CD4-positive, alpha-beta T cell (primary cell): ENCODE measurements at regions not wholly inside any gene's neighbourhood (a gene's known extent, or its start where the extent isn't known, plus 50 kb on each side); places are given as distances from the start of the nearest gene placed in this dataset.

Experiments used
- ATAC-seq: fragments of 200-7000 bp; cut with Tn5 transposase; one replicate; pipeline ENCODE4 v1.10.0; 2022; ENCODE audit warnings: mild to moderate bottlenecking; ENCODE audit not compliant: poor library complexity
- CTCF ChIA-PET: fragments of 350-600 bp; sonication (Branson Sonifier 250); formaldehyde crosslinking; loops from one replicate; lab custom pipeline; 2021; ENCODE audit warnings: antibody characterized with exemption, inconsistent platforms; lab: Charles Lee
- POLR2A ChIA-PET: fragments of 350-600 bp; sonication (Branson Sonifier 250); formaldehyde crosslinking; loops from one replicate; lab custom pipeline; 2021; ENCODE audit warnings: antibody characterized with exemption, inconsistent platforms; lab: Charles Lee
- DNase-seq, 14 experiments: peaks; one replicate each; pipeline ENCODE4 v3.0.0-alpha.2; 2013 to 2020; ENCODE audit warnings: mixed read lengths in 2 of 14
- H3K27ac ChIP-seq, 2 donors: one replicate each; pipeline versions ENCODE4 v1.5.1 to v1.7.0; 2013; ENCODE audit warnings: low read length in 2 of 2, low read depth in 1 of 2, mild to moderate bottlenecking in 1 of 2
- H3K27me3 ChIP-seq, 2 experiments: 1 replicate in 1 of 2; 2 replicates in 1 of 2; pipeline versions ENCODE4 v1.6.1 to v1.7.0; 2013; ENCODE audit warnings: low read length in 2 of 2, control low read depth in 1 of 2, mild to moderate bottlenecking in 1 of 2, moderate library complexity in 1 of 2; ENCODE audit not compliant: insufficient read depth in 2 of 2, control insufficient read depth in 1 of 2
- H3K36me3 ChIP-seq: one replicate; pipeline ENCODE4 v1.6.1; 2013; ENCODE audit warnings: low read length, control low read depth; ENCODE audit not compliant: insufficient read depth
- H3K4me1 ChIP-seq: one replicate; pipeline ENCODE4 v1.6.1; 2013; ENCODE audit warnings: low read length, control low read depth; ENCODE audit not compliant: insufficient read depth
- H3K4me3 ChIP-seq: one replicate; pipeline ENCODE4 v1.5.1; 2013; ENCODE audit warnings: mild to moderate bottlenecking, low read length, moderate library complexity
- H3K9me3 ChIP-seq, 2 experiments: 1 replicate in 1 of 2; 2 replicates in 1 of 2; pipeline versions ENCODE4 v1.6.1 to v1.7.0; 2013; ENCODE audit warnings: low read length in 2 of 2, mild to moderate bottlenecking in 2 of 2, control low read depth in 1 of 2, moderate library complexity in 1 of 2; ENCODE audit not compliant: control insufficient read depth in 1 of 2, insufficient read depth in 1 of 2
- H3K27ac Mint-ChIP-seq: one replicate; pipeline ENCODE4 v1.8.0; 2020; ENCODE audit warnings: mixed read lengths
- H3K27me3 Mint-ChIP-seq: one replicate; pipeline ENCODE4 v1.8.0; 2021; ENCODE audit warnings: mixed read lengths
- H3K36me3 Mint-ChIP-seq: one replicate; pipeline ENCODE4 v1.8.0; 2021; ENCODE audit warnings: low read depth, mixed read lengths
- H3K4me1 Mint-ChIP-seq: one replicate; pipeline ENCODE4 v1.8.0; 2021; ENCODE audit warnings: low read depth, mixed read lengths
- H3K4me3 Mint-ChIP-seq: one replicate; pipeline ENCODE4 v1.8.0; 2020; ENCODE audit warnings: mild to moderate bottlenecking, mixed read lengths
- H3K9me3 Mint-ChIP-seq: one replicate; pipeline ENCODE4 v1.8.0; 2020; ENCODE audit warnings: mixed read lengths
- intact Hi-C, 2 experiments: fragments of 100-400 bp; cut with DNase I in 1 of 2; cut with micrococcal nuclease in 1 of 2; formaldehyde crosslinking; loops; one replicate each; pipeline versions ENCODE4 v1.15.1 to v1.9.0; 2023 to 2025; cut with DNase I, micrococcal nuclease
- TF ChIP-seq, protein P1 (sequence below): fragments of 200-600 bp; IDR thresholded peaks from one replicate; pipeline ENCODE4 v1.8.0; 2022; ENCODE audit warnings: antibody characterized with exemption, mild to moderate bottlenecking

DNA sequence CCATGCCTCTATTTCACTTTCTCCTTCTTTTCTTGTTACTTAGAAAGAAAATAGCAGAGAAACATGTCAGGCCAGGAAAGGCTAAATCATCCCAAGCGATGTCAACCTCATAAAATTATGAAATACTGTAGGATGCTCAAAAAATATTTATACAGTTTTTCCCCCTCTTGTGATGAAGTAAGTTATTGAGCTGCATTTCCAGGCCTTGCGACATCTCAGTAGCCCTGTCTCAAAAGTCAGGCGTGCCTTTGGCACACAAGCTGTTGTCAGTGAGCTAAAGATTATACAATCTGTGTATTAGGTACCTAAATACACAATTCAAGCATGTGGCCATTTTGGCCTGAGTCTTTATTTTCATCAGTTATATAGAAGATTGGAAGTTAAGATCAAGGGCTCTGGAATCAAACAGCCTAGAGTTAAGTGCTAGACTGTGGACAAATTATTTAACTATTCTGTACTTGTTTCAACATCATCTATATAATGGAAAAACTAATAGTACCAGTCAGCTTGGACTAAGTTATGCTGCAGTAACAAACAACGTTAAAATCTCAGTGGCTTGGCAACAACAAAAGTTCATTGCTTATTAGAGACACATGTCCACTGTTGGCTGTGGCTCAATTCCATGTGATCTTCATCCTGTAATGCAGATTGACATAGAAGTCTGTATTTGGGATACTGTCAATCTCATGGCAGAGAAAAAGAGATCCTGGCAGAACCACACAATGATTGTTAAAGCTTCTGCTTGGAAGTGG lies 406.4 kb upstream of the PROK2 start:
- no peaks in the 10 kb centered on the region for H3K9me3 ChIP-seq
- H3K4me3 ChIP-seq, result no peak overlapping the region
- no peak overlapping the region for H3K27ac Mint-ChIP-seq
- no peak overlapping the region for H3K4me3 Mint-ChIP-seq
- no peaks in the 10 kb centered on the region for H3K4me1 ChIP-seq
- TF ChIP-seq, protein P1, sequence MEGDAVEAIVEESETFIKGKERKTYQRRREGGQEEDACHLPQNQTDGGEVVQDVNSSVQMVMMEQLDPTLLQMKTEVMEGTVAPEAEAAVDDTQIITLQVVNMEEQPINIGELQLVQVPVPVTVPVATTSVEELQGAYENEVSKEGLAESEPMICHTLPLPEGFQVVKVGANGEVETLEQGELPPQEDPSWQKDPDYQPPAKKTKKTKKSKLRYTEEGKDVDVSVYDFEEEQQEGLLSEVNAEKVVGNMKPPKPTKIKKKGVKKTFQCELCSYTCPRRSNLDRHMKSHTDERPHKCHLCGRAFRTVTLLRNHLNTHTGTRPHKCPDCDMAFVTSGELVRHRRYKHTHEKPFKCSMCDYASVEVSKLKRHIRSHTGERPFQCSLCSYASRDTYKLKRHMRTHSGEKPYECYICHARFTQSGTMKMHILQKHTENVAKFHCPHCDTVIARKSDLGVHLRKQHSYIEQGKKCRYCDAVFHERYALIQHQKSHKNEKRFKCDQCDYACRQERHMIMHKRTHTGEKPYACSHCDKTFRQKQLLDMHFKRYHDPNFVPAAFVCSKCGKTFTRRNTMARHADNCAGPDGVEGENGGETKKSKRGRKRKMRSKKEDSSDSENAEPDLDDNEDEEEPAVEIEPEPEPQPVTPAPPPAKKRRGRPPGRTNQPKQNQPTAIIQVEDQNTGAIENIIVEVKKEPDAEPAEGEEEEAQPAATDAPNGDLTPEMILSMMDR, result no peak
- H3K4me1 Mint-ChIP-seq, result no peaks in the 10 kb centered on the region
- H3K36me3 Mint-ChIP-seq, result no peaks in the 10 kb centered on the region
- ATAC-seq, result no peak
- ChIA-PET CTCF (no interaction called here), POLR2A (no interaction called here)
- no peaks in the 10 kb centered on the region for H3K27me3 ChIP-seq
- no peak overlapping the region for H3K27ac ChIP-seq
- H3K9me3 Mint-ChIP-seq, result peaks cover 6% of the 10 kb centered on the region
- H3K27me3 Mint-ChIP-seq, result no peaks in the 10 kb centered on the region
- DNase-seq, result no peak
- no peaks in the 10 kb centered on the region for H3K36me3 ChIP-seq
- intact Hi-C loops, result no loop called here

DNA sequence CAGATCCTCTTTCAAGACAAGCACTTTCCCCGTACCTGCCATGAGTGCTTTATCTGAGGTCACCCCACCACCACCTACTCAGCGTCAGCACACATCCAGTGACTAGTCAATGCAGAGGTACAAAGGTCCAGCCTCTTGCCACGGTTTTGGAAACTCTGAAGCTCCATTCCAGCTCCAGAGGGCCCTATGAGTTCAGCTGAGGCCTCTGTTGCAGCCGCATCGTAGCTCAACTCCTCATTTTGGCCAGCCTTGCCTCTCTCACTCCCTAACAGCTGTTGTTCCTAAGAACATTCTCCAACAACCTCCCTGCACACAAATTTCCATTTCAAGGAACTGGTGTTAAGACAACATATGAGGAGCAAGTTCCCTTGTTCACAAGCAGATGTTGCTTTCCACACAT lies 405.1 kb upstream of the PROK2 start:
- Histone ChIP-seq H3K27ac (no peak overlapping the region), H3K36me3 (no peaks in the 10 kb centered on the region), H3K9me3 (no peaks in the 10 kb centered on the region), H3K4me3 (no peak overlapping the region), H3K27me3 (no peaks in the 10 kb centered on the region), H3K4me1 (no peaks in the 10 kb centered on the region)
- intact Hi-C loops, result no loop called here
- ATAC-seq, result no peak
- Mint-ChIP-seq H3K9me3 (peaks cover 6% of the 10 kb centered on the region), H3K4me1 (no peaks in the 10 kb centered on the region), H3K27ac (no peak overlapping the region), H3K27me3 (no peaks in the 10 kb centered on the region), H3K4me3 (no peak overlapping the region), H3K36me3 (no peaks in the 10 kb centered on the region)
- POLR2A ChIA-PET, result no interaction called here
- CTCF ChIA-PET, result no interaction called here
- no peak for DNase-seq
- TF ChIP-seq, protein P1, result no peak

GRCh38 chr3:72189339-72189738 lies 404.4 kb upstream of the PROK2 start:
- H3K36me3 ChIP-seq, result no peaks in the 10 kb centered on the region
- no peaks in the 10 kb centered on the region for H3K27me3 ChIP-seq
- no peaks in the 10 kb centered on the region for H3K9me3 ChIP-seq
- Mint-ChIP-seq H3K27me3 (no peaks in the 10 kb centered on the region), H3K4me3 (no peak overlapping the region), H3K4me1 (no peaks in the 10 kb centered on the region), H3K36me3 (no peaks in the 10 kb centered on the region), H3K9me3 (peaks cover 6% of the 10 kb centered on the region), H3K27ac (no peak overlapping the region)
- ATAC-seq (no peak), DNase-seq (no peak)
- ChIA-PET CTCF (interaction anchor here (0.6 kb wide), 1 partner anchor 46 kb away, joined by 3 read pairs; no protein-coding TSS in a partner anchor), POLR2A (no interaction called here)
- intact Hi-C loops, result no loop called here
- no peak overlapping the region for H3K4me3 ChIP-seq
- H3K4me1 ChIP-seq, result no peaks in the 10 kb centered on the region
- TF ChIP-seq, protein P1, result no peak
- no peak overlapping the region for H3K27ac ChIP-seq
